Activated CD8-positive, alpha-beta memory T cell treated with anti-CD3 and anti-CD28 coated beads, Interleukin-2, amount 50 U/mL, for 1 hour (primary cell): ENCODE measurements at regions not wholly inside any gene's neighbourhood (a gene's known extent, or its start where the extent isn't known, plus 50 kb on each side); places are given as distances from the start of the nearest gene placed in this dataset.
"Not testable (repeated sequence)": the region's sequence is repeated elsewhere in the genome, so short reads cannot be mapped to it uniquely, and the experiment has no call there.

Experiments
- DNase-seq: peaks from one replicate; pipeline ENCODE4 v3.0.0-alpha.2; 2020; ENCODE audit errors: extremely low read depth

DNA sequence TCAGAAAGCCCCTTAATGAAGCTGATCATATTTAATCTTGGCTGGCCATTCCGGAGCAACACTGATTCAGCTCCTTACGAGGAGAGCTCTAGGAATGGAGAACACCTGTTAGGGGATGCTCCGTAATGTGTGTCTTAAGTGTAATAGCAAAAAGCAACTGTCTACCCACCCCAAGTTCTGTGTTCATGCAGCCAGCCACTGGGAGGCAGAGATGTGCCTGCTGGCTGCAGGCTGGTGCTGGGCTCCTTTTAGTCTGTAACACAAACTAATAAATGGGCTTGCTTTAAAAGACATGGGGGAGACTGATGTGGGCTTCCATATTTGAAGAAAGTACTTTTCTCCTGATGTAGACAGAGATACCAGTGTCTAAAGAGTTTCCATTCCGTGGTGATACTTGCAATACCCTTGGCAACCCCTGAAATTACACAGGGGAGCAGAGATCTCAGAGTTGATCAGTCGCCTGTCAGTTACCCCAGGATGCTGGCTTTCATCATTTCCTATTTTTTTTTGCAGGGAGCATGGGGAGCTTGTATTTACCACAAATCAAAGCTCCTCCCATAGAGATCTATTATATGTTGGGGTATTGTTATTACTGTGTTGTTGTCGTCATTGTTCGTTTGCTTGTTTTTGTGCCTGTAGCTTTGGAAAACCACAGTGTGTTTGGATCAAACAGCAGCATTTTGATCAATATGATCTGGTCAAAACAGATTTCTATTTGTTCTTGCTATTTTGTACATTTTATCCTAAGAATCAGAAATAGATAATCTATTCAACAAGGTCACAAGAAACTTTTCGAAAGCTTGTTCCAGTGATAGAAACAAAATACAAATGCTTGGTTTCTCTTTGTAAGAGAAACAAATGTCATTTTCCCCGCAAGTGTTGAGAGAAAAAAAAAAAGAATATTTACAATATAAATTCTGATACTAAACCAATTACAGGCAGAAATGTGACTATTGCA is 65.8 kb downstream of the MTX3 start:
- no peak for DNase-seq

DNA sequence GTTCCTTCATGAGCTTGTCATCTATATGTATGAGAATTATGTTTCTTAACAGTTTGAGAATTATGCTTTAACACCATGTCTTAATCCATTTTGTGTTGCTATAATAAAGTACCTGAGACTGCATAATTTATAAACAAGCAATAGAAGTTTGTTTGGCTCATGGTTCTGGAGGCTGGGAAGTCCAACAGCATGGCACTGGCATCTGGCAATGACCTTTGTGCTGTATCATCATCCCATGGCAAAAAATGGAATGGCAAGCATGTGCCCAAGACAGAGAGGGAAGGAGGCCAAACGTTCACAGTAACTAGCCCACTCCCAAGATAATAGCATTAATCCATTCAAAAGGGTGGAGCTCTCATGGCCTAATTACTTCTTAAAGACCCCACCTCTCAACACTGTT is 67.6 kb downstream of the MTX3 start:
- no peak for DNase-seq

DNA sequence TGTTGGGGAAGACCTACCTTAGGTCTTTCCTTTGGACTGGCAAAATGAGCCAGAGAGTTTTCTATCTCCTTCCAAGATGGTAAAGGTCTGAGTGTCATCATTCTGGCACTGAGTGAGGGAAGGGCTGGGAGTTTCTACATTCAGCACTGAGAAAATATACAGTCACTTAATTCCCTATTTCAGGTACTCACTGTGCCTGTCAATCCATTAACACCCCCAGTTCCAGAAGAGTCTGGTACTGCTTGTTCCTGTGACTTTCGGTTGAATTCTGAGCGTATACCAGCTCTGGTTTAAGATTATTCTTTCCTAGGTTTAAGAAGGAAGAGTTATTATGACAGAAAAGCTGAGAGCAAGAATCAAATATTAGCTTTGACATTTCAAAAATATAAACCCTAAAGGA is 68.4 kb downstream of the MTX3 start:
- no peak for DNase-seq

DNA sequence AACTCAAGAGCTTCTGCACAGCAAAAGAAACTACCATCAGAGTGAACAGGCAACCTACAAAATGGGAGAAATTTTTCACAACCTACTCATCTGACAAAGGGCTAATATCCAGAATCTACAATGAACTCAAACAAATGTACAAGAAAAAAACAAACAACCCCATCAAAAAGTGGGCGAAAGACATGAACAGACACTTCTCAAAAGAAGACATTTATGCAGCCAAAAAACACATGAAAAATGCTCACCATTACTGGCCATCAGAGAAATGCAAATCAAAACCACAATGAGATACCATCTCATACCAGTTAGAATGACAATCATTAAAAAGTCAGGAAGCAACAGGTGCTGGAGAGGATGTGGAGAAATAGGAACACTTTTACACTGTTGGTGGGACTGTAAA is 83.6 kb downstream of the MTX3 start:
- not testable (repeated sequence) for DNase-seq

DNA sequence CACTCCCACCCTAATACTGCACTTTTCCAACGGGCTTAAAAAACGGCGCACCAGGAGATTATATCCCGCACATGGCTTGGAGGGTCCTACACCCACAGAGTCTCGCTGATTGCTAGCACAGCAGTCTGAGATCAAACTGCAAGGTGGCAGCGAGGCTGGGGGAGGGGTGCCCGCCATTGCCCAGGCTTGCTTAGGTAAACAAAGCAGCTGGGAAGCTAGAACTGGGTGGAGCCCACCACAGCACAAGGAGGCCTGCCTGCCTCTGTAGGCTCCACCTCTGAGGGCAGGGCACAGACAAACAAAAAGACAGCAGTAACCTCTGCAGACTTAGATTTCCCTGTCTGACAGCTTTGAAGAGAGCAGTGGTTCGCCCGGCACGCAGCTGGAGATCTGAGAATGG is 88.5 kb downstream of the MTX3 start:
- not testable (repeated sequence) for DNase-seq

DNA sequence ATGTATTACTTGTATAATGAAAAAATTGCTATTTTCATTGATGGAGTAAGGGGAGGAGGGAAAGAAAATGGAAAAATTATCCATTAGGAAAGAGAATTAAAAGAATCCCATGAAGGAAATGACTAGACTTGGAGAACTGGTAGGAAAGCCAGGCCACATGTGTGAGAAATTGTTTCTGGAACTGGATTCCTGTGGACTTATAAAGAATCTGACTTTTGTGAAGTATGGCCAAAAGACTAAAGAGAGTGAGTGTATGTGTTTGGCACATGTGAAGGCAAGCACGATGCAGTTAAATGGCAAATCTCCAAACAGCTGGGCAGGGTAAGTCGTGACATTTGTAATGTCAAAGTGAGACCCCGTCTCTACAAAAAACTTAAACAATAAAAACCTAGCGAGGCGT is 89.4 kb downstream of the MTX3 start:
- DNase-seq, result no peak

DNA sequence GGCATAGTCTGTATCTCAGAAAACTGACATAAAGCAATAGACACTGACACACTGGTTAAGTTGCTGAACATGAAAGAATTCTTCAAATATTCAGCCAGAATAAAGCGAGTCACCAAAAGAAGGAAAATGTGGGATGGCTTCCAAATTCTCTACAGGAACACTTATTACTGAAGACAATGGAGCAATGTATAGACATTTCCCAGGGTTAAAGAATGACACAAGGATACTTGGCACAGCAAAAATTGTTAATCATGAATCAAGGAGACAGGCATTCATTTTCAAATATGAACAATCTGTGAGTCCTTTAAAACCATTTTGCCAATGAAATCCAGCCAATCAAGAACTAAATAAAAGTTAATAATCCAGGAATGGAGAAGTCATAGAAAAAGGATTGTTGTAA is 92.5 kb downstream of the MTX3 start:
- no peak for DNase-seq

DNA sequence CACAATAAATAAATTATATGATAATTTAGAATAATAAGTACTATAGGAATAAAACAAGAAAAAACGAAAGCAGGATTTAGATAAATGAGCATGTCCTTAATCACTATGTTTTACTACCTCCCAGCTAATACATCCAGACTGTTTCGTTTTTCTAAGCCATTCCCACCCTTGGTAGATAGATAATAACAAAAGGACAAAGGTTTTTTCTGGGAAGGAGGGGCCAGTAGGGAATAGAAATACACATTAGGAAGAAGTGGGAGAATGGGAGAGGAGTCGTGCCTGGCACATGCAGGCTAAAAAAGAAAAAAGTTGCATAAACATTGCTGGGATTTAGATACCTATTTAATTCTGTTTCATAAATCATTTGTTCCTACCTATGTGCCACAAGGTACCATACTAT is 97.1 kb downstream of the MTX3 start:
- DNase-seq, result no peak

DNA sequence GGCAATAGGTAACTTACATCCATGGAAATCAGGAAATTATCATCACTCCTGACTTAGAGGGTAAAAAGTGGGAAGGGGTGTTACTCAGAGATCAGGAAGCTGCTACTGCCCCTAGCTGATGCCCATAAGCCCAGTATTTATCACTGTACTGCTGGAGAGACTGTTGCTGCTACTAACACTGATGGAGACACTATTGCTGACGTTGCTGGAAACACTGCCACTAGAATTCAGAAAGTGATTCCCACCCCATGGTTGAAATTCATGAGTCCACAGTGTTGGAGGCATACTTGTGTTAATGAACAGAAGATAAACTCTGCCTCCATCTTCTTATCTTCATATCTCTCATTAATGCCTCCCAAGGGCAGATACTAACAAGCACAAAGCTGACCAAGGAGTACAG is 97.6 kb downstream of the MTX3 start:
- no peak for DNase-seq

DNA sequence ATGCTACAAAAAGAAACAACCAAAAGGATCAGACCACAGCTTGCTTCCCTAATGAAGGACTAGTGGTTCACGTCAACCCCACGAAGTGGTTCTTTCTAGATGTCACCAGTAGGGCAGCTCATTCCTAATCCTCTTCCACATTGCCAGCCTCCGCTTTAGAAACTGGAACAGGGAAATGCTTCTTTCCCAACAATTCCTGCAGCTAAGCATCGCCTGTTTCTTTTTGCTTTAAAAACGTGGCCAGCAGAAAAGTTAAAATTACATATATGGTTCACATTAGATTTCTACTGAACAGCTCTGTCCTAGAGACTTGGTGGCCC is 100.2 kb downstream of the MTX3 start:
- DNase-seq, result no peak

DNA sequence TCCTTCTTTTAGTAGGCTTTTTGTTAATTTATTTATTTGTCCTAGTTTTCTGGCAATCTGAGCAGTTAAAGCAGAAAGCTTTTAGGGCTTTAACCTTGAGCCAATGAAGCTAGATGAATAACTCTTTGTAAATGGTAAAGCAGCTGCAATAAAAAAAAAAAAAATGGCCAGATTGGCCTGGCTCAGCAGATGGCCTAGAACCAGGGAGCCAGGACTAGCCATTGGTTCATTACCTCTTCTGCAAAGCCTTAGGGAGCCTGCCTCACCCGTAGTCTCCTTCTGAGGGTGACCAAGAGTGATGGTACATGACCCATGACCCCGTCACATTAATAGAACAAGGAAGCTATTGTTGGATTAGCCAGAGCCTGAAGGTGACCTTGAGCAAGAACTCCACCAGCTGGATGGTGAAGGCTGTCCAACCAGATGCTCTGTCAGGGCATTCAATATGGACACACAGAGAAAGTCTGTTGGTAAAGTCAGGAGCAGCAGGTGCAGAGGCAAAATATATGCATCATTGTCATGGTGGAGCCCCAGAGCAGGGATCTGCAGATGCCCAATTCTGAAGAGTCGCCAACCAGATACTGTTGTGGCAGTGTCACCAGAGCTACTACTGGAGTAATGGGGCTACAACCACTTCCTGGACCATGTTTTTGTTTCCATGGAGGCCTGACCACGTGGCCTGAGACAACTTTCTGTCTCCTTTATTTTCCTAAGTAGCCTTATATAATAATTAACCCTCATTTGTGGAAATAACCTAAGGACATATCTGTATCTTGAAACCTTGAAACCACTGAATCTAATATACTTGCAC is 100.7 kb downstream of the MTX3 start:
- DNase-seq, result no peak

DNA sequence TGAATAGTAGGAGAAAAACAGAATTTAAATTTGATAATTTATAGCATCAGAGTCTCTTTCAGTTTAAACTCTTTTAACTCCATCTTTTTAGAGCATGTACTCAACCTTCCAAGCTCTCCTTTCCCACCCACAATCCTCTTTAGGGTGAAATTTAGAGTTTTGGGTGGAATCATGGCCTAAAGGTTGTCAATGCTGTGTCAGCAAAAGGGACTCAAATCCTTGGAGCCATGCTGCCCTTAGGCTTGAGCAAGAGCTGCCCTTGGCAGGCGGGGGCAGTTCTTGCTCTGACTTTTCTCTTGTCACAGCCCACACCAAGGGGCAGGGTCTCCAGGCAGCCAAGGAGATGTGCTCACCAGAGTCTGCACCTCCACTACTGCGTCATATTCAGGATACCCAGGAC is 102.4 kb downstream of the MTX3 start:
- no peak for DNase-seq

DNA sequence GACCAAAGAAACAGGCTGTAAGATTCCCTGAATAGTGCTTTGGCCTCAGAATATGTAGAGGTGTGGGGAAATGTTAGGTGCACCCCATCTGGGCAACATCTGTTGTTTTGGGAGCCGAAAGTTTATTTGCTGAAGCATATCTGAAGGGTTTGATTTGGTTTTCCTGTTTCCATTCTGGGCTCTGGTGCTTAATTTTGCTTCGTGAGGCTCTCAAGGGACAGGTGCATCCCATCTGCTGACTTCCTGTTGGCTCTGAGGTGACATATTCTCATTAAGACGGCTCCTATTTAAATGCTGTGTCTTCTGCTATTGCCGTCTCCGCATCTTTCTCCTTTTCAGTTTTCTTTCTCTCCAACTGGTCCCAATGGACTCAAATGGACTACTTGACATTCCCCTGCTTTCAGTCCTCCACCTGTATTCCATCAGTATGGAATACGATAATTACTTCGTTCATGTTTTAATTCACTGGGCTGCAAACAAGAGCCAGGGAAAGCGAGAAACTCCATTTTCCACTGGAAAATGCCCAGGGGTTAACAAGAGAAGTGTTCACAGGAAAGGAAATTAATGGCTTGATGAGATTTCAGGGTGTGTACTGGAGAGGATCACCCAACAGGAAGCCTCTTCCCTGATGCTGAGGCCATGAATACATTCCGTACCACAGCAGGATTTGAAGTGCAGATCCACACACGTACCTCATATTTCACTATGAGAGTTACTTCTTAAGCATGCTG is 104.0 kb downstream of the MTX3 start:
- DNase-seq, result no peak

DNA sequence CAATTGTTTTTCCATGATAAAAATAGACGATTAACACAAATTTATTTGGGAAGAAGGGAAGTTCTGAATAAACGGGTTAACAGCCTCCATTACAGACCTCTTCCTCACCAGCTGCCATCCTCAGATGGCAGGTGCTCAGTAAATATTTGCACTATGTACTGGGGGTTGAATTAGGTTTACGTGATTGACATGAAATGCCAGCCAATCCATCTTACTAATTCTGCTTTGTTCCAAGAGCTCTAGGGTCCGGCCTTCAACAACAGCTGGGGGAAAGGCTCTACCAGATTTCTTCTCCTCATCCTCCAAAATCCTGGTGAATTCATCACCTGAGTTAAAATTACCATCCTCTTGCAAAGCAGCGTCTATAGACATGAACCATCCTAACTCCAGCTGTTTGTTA is 104.6 kb downstream of the MTX3 start:
- no peak for DNase-seq

DNA sequence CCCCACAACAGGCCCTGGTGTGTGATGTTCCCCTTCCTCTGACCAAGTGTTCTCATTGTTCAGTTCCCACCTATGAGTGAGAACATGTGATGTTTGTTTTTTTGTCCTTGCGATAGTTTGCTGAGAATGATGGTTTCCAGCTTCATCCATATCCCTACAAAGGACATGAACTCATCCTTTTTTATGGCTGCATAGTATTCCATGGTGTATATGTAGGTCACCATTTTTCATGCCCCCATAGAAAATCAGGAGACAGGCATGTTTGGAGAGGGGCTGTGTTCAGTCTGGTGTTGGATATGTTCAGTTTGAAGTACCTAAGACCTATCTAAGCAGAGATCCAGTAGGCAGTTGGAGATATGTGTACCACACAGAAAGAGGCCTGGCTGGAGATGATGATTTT is 111.2 kb downstream of the MTX3 start:
- not testable (repeated sequence) for DNase-seq

DNA sequence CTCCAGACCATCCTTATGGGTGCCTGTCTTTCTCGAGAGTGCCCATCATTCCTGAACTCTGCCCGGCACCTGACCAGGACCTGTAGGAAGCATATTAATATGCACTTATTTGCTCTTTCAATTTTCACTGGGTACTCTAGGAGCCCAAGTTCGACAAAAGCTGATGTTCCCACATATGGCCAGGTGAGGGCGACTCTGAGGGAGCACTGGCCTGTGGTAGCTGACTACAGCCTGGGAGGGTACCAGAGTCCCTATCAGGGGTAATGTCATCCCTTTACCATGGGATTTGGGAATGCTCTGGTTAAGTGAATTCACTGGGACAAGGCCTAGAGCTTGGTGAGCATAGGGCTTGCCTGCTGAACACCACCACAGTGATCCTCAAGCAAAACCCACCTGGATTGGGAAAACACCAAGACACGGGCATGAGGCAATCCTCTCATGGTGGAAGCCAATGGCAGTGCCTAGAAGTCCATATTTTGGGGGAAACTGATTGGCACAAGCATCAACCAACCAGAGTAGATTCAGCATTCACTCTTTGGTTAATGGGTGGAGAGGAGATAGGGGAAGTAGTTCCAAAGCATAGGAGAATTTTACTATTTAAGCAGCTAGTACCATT is 112.2 kb downstream of the MTX3 start:
- no peak for DNase-seq

DNA sequence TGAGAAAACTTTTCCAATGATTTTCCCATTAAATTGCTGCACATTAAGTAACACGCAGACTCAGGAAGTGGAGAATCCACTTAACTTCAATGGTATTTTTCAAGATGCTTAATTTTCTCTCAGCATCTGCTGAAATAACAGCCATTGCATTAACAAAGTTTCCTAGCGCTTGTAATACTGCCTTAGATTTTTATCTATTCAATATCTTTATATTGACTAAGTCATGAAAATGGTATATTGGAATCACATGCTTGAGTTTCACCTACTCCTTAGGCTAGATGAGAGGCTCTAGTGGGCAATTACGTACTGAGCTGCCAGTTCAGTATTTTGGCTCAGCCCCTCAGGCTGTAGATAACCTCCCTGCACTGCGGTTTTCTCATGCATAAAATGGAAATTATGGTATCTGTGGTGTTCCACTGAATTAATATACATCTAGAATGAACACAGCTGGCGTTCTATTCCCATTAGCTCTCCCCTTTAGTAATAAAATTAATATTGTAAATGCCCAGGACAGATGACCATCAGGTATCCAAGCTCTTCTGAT is 112.9 kb downstream of the MTX3 start:
- no peak for DNase-seq

DNA sequence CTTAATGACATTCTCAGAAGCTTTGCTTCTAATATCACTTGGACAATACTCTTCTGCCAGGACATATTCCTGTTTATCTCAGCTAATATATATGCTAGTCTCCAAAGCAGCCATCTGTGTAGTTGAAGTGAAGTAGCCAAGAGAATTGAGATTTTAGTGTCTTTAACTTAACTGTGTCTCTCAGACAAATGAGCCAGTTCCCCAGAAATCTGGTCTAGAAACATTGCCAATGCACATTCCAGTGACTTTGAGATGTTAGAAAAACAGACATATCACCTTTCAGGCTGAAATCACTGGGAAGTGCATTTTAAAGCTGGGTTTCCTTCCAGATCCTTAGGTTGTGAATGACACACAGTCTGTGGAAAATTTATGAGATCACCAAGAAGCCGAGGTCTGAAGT is 114.6 kb downstream of the MTX3 start:
- no peak for DNase-seq

DNA sequence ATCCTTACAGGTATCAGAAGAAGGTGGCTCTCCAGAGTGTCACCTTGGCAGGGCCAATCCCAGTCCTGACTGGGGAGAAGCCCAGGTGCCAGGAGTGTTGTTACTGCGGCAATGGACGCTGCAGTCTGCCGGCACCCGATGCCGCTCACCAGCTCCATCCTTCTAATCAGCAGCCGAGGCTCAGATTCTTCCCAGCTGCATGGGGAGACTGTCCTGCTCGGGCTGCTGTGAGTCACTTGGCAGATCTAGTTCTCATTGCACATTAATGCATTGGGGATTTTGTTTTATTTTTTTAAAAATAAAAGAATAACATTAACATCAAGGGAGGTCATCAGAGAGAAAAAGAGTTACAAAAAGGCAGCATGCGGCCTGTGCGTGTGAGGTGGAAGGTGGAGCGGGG is 115.8 kb downstream of the MTX3 start:
- no peak for DNase-seq

DNA sequence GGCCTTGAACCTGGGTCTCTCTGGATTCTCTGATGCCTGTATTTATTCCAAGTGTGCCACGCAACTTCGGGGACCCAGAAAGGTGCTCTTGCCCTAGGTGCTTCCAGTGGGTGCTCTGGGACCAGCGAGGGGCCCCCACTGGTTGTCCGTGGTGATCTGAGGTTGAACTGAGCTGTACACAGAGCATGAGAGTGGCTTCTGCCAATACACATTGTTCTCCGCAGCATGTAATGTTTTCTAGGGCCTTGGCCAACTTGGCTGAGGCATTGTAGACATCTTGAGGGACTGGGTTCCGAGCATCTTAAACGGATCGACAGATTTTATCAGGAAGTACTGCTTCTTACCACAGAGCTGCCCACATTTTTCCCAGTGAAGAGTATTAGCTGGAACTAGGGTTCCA is 117.9 kb downstream of the MTX3 start:
- no peak for DNase-seq

DNA sequence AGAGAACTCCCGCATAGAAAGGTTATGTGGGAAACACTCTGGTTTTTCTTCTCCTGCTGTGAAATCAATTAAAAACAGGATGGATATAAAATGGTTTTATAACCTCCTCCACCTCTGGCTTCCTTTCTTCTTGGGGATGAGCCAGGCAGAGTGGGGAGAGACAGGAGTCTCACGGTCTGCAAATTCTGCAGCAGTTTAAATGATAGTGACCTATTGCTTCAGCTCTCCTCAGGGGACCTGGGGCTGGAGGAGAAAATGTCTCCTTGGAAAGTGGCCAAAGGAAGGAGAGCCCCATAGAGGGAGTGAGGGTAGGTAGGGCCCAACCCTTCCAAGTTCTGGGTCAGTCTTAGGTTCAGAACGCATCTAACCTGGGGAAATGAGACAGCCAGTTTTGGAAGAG is 118.8 kb downstream of the MTX3 start:
- DNase-seq, result no peak
